Prostate gland (tissue), 2 donors: ENCODE measurements at regions not wholly inside any gene's neighbourhood (a gene's known extent, or its start where the extent isn't known, plus 50 kb on each side); places are given as distances from the start of the nearest gene placed in this dataset. TPM values are rescaled to one million over a fixed set of nuclear protein-coding genes. Genes with fewer than 3 reads are reported as not detected.
A peak's percentile ranks its signal among the peaks of the same experiment; 100 is the strongest.
"Not testable (repeated sequence)": the region's sequence is repeated elsewhere in the genome, so short reads cannot be mapped to it uniquely, and the experiment has no call there.

ENCODE experiments used
- DNase-seq: peaks from one replicate; pipeline ENCODE4 v3.0.0-alpha.2; 2019; ENCODE audit warnings: low spot score
- H3K27ac ChIP-seq, 2 donors: fragments of 200-600 bp; sonication (generic); 2 replicates each; pipeline ENCODE4 v1.5.1; 2017 to 2019
- H3K27me3 ChIP-seq: fragments of 200-600 bp; sonication (generic); replicated peaks from 2 replicates; pipeline ENCODE4 v1.5.1; 2019; ENCODE audit not compliant: insufficient read depth
- H3K36me3 ChIP-seq, 2 donors: fragments of 200-600 bp; sonication (generic); 1 replicate in 1 of 2; 2 replicates in 1 of 2; pipeline versions ENCODE4 v1.5.1 to v1.8.1; 2017 to 2019
- H3K4me1 ChIP-seq: fragments of 200-600 bp; sonication (generic); replicated peaks from 2 replicates; pipeline ENCODE4 v1.5.1; 2019
- H3K4me3 ChIP-seq, 2 donors: fragments of 200-600 bp; sonication (generic); 2 replicates each; pipeline ENCODE4 v1.5.1; 2017 to 2019
- H3K9me3 ChIP-seq: fragments of 200-600 bp; sonication (generic); 2 replicates; pipeline ENCODE4 v1.5.1; 2017
- CTCF ChIP-seq, 4 experiments: fragments of 200-600 bp in 2 of 4; fragments of 450-650 bp in 2 of 4; sonication (generic) in 2 of 4; IDR thresholded peaks; 1 replicate in 3 of 4; 2 replicates in 1 of 4; pipeline ENCODE4 v1.5.1; 2016 to 2019; ENCODE audit warnings: antibody characterized with exemption in 4 of 4, mild to moderate bottlenecking in 2 of 4, moderate library complexity in 2 of 4
- POLR2A ChIP-seq: fragments of 450-650 bp; IDR thresholded peaks from one replicate; pipeline ENCODE4 v1.6.1; 2016; ENCODE audit warnings: antibody characterized with exemption, mild to moderate bottlenecking
- POLR2AphosphoS5 ChIP-seq: sonication (generic); formaldehyde crosslinking; IDR thresholded peaks from one replicate; pipeline ENCODE4 v1.6.1; 2017; ENCODE audit warnings: antibody characterized with exemption
- WGBS: methylation state at CpG from one replicate; pipeline ENCODE4 v1.1.5; 2018; 5-methylcytosine and 5-hydroxymethylcytosine counted together
- intact Hi-C: fragments of 100-400 bp; cut with DNase I; formaldehyde crosslinking; loops from one replicate; pipeline ENCODE4 v1.14.2; 2022
- microRNA counts, 2 donors: library from miRNA; unstranded; fragments of <30 nt; microRNA quantifications; one replicate each; lab custom pipeline; 2016 to 2017
- microRNA-seq: library from miRNA; unstranded; fragments of <30 nt; microRNA quantifications from one replicate; pipeline ENCODE4, GENCODE V29; 2016
- small RNA-seq, 2 donors: library from RNA; depleted of rRNA; stranded (forward); fragments of <200 nt; gene quantifications; one replicate each; pipeline ENCODE3, GENCODE V24; 2016

GRCh38 chr2:132352481-132353001, 64.1 kb upstream of the GPR39 start:
- TF ChIP-seq POLR2AphosphoS5 (peak; percentile 28), CTCF (IDR thresholded peaks at IDR 0.05) (peak in 1 of 4 experiments; percentile 19)
- H3K4me1 ChIP-seq, intact Hi-C loops, H3K36me3 ChIP-seq, H3K27ac ChIP-seq, H3K9me3 ChIP-seq, H3K27me3 ChIP-seq: not testable (repeated sequence)
- WGBS = 0% methylated on average over 21 of the region's 44 CpGs
- H3K4me3 ChIP-seq = peak overlapping the region; percentile 32 to 42
- DNase-seq = peak; percentile 25

GRCh38 chr2:132353380-132353779, 63.2 kb upstream of the GPR39 start:
- peak overlapping the region; percentile 32 to 42 for H3K4me3 ChIP-seq
- H3K27me3 ChIP-seq, H3K27ac ChIP-seq, DNase-seq, H3K4me1 ChIP-seq, intact Hi-C loops, H3K9me3 ChIP-seq, H3K36me3 ChIP-seq: not testable (repeated sequence)
- 0% methylated on average over 15 of the region's 32 CpGs for WGBS

GRCh38 chr2:132360964-132361363, 55.6 kb upstream of the GPR39 start:
- DNase-seq, intact Hi-C loops, H3K27me3 ChIP-seq, H3K27ac ChIP-seq, H3K9me3 ChIP-seq, H3K4me1 ChIP-seq, H3K4me3 ChIP-seq, H3K36me3 ChIP-seq: not testable (repeated sequence)
- 68% methylated on average over 18 of the region's 19 CpGs for WGBS

- H3K27me3 ChIP-seq, intact Hi-C loops, H3K27ac ChIP-seq, H3K9me3 ChIP-seq, H3K36me3 ChIP-seq, H3K4me1 ChIP-seq, H3K4me3 ChIP-seq, DNase-seq: not testable (repeated sequence)
- WGBS = no CpG with 5 or more reads among the region's 16 CpGs
Measured at GRCh38 chr2:132361498-132361897, 55.1 kb upstream of the GPR39 start.

GRCh38 chr2:132363352-132363751, 53.3 kb upstream of the GPR39 start:
- 89% methylated on average over 2 of the region's 2 CpGs for WGBS
- H3K4me3 ChIP-seq, H3K4me1 ChIP-seq, H3K27ac ChIP-seq, H3K27me3 ChIP-seq, H3K9me3 ChIP-seq, DNase-seq, intact Hi-C loops, H3K36me3 ChIP-seq: not testable (repeated sequence)

GRCh38 chr2:132365963-132366362, 50.6 kb upstream of the GPR39 start:
- DNase-seq, H3K9me3 ChIP-seq, H3K4me3 ChIP-seq, H3K36me3 ChIP-seq, intact Hi-C loops, H3K27ac ChIP-seq, H3K27me3 ChIP-seq, H3K4me1 ChIP-seq: not testable (repeated sequence)
- 77% methylated on average over 2 of the region's 3 CpGs for WGBS

GRCh38 chr2:132366421-132367180, 50.0 kb upstream of the GPR39 start:
- TF ChIP-seq POLR2AphosphoS5 (no peak), POLR2A (no peak), CTCF (IDR thresholded peaks at IDR 0.05) (no peak)
- H3K4me1 ChIP-seq = no peaks in the 10 kb centered on the region
- 78% methylated on average over 5 of the region's 5 CpGs for WGBS
- no peaks in the 10 kb centered on the region for H3K9me3 ChIP-seq
- no peak overlapping the region for H3K27ac ChIP-seq
- intact Hi-C loops = no loop called here
- no peaks in the 10 kb centered on the region for H3K36me3 ChIP-seq
- no peak overlapping the region for H3K4me3 ChIP-seq
- no peak for DNase-seq
- no peaks in the 10 kb centered on the region for H3K27me3 ChIP-seq

MicroRNAs in the stretch of these regions (microRNA counts, 767-probe panel; counts per million panel counts)
- microRNA hsa-miR-663b (lab: Ali Mortazavi, UCI) = 431 to 1,274 counts per million in 2 donors

Small RNAs in the stretch of these regions (microRNA-seq; reads per million reads assigned to microRNA genes)
- not detected for gene MIR663B

Small RNAs in the stretch of these regions (small RNA-seq; reads per million reads assigned to genes)
- gene MIR663B (0 reads per million in 2 donors), gene RNA5-8SP5 (0 reads per million in 2 donors)
